Activated T-helper 1 cell treated with anti-CD3 and anti-CD28 coated beads, Interleukin-2, amount 50 U/mL, for 16 hours (primary cell): ENCODE measurements at regions not wholly inside any gene's neighbourhood (a gene's known extent, or its start where the extent isn't known, plus 50 kb on each side); places are given as distances from the start of the nearest gene placed in this dataset.
"Not testable (repeated sequence)": the region's sequence is repeated elsewhere in the genome, so short reads cannot be mapped to it uniquely, and the experiment has no call there.

ENCODE experiments used
- DNase-seq, 2 donors: peaks; one replicate each; pipeline ENCODE4 v3.0.0-alpha.2; 2020; ENCODE audit warnings: low read depth in 1 of 2, low spot score in 1 of 2

- no peak for DNase-seq
Measured at GRCh38 chr17:43315858-43316521, 82.2 kb upstream of the RNU2-1 start.

GRCh38 chr17:43315369-43315768, 81.6 kb upstream of the RNU2-1 start:
- no peak for DNase-seq

GRCh38 chr17:43314611-43315011, 80.8 kb upstream of the RNU2-1 start:
- DNase-seq, result no peak

- DNase-seq, result no peak
Measured at GRCh38 chr17:43312011-43312410, 78.2 kb upstream of the RNU2-1 start.

GRCh38 chr17:43309505-43310332, 75.9 kb upstream of the RNU2-1 start:
- DNase-seq, result no peak

- DNase-seq, result no peak
Measured at GRCh38 chr17:43308999-43309398, 75.2 kb upstream of the RNU2-1 start.

- not testable (repeated sequence) for DNase-seq
Measured at GRCh38 chr17:43304792-43305191, 71.0 kb upstream of the RNU2-1 start.

GRCh38 chr17:43303049-43303448, 69.3 kb upstream of the RNU2-1 start:
- not testable (repeated sequence) for DNase-seq

- not testable (repeated sequence) for DNase-seq
Measured at GRCh38 chr17:43299300-43300076, 65.7 kb upstream of the RNU2-1 start.

- not testable (repeated sequence) for DNase-seq
Measured at GRCh38 chr17:43289670-43290069, 55.9 kb upstream of the RNU2-1 start.

- not testable (repeated sequence) for DNase-seq
Measured at GRCh38 chr17:43283606-43284005, 49.8 kb upstream of the RNU2-1 start.
